ENCODE measurements at regions not wholly inside any gene's neighbourhood (a gene's known extent, or its start where the extent isn't known, plus 50 kb on each side); places are given as distances from the start of the nearest gene placed in this dataset.

DNA sequence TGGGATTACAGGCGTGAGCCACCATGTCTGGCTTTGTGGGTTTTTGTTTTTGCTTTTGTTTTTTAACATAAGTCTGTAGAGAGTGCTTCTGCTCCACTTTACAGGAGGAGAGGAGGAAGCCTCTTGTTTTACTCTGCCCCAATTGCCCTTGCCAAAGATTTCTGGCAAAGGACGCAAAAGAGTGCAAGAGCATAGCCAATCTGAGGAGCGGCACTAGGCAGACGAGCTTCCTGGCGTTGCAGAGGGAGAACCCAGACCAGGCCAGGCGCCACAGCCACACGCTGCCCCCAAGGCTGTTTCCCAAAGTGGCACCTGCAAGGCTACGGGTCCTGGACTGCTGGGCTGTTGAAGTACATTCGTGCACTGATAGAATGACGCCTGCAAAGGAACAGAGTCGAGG, 96.2 kb downstream of the BBS10 start:
- TF ChIP-seq, protein P1, sequence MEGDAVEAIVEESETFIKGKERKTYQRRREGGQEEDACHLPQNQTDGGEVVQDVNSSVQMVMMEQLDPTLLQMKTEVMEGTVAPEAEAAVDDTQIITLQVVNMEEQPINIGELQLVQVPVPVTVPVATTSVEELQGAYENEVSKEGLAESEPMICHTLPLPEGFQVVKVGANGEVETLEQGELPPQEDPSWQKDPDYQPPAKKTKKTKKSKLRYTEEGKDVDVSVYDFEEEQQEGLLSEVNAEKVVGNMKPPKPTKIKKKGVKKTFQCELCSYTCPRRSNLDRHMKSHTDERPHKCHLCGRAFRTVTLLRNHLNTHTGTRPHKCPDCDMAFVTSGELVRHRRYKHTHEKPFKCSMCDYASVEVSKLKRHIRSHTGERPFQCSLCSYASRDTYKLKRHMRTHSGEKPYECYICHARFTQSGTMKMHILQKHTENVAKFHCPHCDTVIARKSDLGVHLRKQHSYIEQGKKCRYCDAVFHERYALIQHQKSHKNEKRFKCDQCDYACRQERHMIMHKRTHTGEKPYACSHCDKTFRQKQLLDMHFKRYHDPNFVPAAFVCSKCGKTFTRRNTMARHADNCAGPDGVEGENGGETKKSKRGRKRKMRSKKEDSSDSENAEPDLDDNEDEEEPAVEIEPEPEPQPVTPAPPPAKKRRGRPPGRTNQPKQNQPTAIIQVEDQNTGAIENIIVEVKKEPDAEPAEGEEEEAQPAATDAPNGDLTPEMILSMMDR (conservative IDR thresholded peaks at IDR 0.05; ENCODE audit: low read depth, low read length) = no peak
- TF ChIP-seq POLR2A (IDR thresholded peaks at IDR 0.05; ENCODE audit: low read depth, low read length) = no peak
- no peak for TF ChIP-seq MAZ (IDR thresholded peaks at IDR 0.05; ENCODE audit: borderline replicate concordance, low read depth, low read length)
- TF ChIP-seq RAD21 (IDR thresholded peaks at IDR 0.05; ENCODE audit: low read length) = no peak
- no peak for TF ChIP-seq RCOR1 (IDR thresholded peaks at IDR 0.05; ENCODE audit: insufficient replicate concordance, low read length)
- TF ChIP-seq RFX5 (IDR thresholded peaks at IDR 0.05; ENCODE audit: low read depth, low read length) = no peak
- TF ChIP-seq SMC3 (IDR thresholded peaks at IDR 0.05; ENCODE audit: low read depth, low read length) = no peak
- TF ChIP-seq, protein P2, sequence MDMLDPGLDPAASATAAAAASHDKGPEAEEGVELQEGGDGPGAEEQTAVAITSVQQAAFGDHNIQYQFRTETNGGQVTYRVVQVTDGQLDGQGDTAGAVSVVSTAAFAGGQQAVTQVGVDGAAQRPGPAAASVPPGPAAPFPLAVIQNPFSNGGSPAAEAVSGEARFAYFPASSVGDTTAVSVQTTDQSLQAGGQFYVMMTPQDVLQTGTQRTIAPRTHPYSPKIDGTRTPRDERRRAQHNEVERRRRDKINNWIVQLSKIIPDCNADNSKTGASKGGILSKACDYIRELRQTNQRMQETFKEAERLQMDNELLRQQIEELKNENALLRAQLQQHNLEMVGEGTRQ (IDR thresholded peaks at IDR 0.05; ENCODE audit: low read depth, low read length) = no peak
- TF ChIP-seq MAFK (IDR thresholded peaks at IDR 0.05; ENCODE audit: low read depth, low read length) = no peak
- TF ChIP-seq CHD1 (IDR thresholded peaks at IDR 0.05; ENCODE audit: low read depth, low read length) = no peak
